ENCODE measurements at regions not wholly inside any gene's neighbourhood (a gene's known extent, or its start where the extent isn't known, plus 50 kb on each side); places are given as distances from the start of the nearest gene placed in this dataset.

DNA sequence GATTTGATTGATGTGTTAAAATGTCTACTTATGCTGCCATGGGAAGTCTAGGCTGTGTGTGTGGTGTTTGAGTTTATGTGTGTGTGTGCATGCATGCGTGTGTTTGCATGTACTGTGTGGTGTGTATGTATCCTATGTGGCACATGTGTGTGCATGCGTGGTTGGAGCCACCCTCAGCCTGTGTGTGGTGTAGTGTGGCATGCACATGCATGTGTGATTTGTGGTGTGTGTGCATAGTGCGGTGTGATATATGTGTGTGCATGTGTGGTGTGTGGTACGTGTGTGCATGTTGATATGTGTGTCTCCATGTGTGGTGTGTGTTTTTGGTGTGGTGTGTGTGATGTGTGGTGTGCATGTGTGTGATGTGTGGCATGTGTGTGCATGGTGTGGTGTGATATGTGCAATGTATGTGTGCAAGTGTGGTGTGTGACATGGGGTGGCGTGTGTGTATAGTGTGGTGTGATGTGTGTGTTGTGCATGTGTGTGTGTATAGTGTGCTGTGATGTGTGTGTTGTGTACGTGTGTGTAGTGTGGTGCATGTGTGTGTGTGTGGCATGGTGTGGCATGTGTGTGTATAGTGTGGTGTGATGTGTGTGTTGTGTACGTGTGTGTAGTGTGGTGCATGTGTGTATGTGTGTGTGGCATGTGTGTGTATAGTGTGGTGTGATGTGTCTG lies 66.6 kb upstream of the HDAC4 start:
- no peak overlapping the region for H3K27ac ChIP-seq (ENCODE audit: control insufficient read depth, insufficient read depth, low read length)
- no peak overlapping the region for H3K9ac ChIP-seq (ENCODE audit: control insufficient read depth, extremely low read depth, insufficient read depth, low read length)
- H2AFZ ChIP-seq (ENCODE audit: control insufficient read depth, low read length): no peak overlapping the region
- TF ChIP-seq, protein P1, sequence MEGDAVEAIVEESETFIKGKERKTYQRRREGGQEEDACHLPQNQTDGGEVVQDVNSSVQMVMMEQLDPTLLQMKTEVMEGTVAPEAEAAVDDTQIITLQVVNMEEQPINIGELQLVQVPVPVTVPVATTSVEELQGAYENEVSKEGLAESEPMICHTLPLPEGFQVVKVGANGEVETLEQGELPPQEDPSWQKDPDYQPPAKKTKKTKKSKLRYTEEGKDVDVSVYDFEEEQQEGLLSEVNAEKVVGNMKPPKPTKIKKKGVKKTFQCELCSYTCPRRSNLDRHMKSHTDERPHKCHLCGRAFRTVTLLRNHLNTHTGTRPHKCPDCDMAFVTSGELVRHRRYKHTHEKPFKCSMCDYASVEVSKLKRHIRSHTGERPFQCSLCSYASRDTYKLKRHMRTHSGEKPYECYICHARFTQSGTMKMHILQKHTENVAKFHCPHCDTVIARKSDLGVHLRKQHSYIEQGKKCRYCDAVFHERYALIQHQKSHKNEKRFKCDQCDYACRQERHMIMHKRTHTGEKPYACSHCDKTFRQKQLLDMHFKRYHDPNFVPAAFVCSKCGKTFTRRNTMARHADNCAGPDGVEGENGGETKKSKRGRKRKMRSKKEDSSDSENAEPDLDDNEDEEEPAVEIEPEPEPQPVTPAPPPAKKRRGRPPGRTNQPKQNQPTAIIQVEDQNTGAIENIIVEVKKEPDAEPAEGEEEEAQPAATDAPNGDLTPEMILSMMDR (optimal IDR thresholded peaks at IDR 0.05 in 1 of 3, IDR thresholded peaks at IDR 0.05 in 1 of 3, conservative IDR thresholded peaks at IDR 0.05 in 1 of 3; ENCODE audit: extremely low read depth in 1 of 3, insufficient read depth in 2 of 3, low read length in 3 of 3): no peak
- TF ChIP-seq EZH2 (IDR thresholded peaks at IDR 0.05; ENCODE audit: low read length): no peak
- peaks cover under 1% of the 10 kb centered on the region for H3K27me3 ChIP-seq (ENCODE audit: control insufficient read depth, extremely low read depth, insufficient read depth, low read length)
- peaks cover 3% of the 10 kb centered on the region for H3K9me1 ChIP-seq (ENCODE audit: control insufficient read depth, extremely low read depth, insufficient read depth, low read length)
- no peak overlapping the region for H3K4me2 ChIP-seq (ENCODE audit: control insufficient read depth, extremely low read depth, insufficient read depth, low read depth, low read length)
- dilution Hi-C loops (cut with MboI; ENCODE audit: extremely low pct_ligation_motif_present, low sequenced_read_pairs): no loop called here
- FAIRE-seq: no peak
- H3K9me3 ChIP-seq (ENCODE audit: control insufficient read depth, low read depth, low read length): no peaks in the 10 kb centered on the region
- H3K4me1 ChIP-seq (ENCODE audit: control insufficient read depth, extremely low read depth, insufficient read depth, low read length): peaks cover 15% of the 10 kb centered on the region
- no peaks in the 10 kb centered on the region for H4K20me1 ChIP-seq (ENCODE audit: control insufficient read depth, extremely low read depth, insufficient read depth, low read length)
- no peak for DNase-seq (ENCODE audit: low read depth, low spot score)
- H3K4me3 ChIP-seq (ENCODE audit: control insufficient read depth in 2 of 3, extremely low read depth in 1 of 3, insufficient read depth in 2 of 3, low read depth in 1 of 3, low read length in 3 of 3): no peak overlapping the region
- no peaks in the 10 kb centered on the region for H3K79me2 ChIP-seq (ENCODE audit: control insufficient read depth, insufficient read depth, low read length)
- no peaks in the 10 kb centered on the region for H3K36me3 ChIP-seq (ENCODE audit: control insufficient read depth in 2 of 2, extremely low read depth in 1 of 2, insufficient read depth in 2 of 2, low read length in 2 of 2)

DNA sequence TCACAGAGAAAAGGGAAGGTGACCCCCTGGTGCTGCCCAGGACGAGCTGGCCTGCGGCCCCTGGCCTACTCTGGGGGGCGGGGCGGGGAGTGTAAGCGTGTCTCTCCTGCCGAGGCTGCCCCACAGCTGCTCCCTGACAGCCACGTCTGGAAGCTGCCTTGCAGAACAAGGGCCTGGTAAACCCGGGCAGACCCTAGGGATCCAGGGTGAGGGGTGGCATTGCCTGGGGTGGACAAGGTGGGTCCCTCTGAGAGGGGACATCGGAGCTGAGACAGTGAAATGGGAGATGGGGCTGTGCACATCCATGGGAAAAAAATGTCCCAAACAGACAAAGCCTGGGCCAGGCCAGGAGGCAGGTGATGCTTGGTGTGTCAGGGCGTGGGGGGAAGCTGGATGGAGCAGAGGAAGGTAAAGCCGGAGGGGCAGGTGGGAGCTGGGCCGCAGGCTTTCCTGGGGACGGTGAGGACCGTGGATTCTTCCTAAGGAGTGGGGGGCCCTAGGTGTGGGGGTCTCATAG lies 66.0 kb upstream of the HDAC4 start:
- H4K20me1 ChIP-seq (ENCODE audit: control insufficient read depth, extremely low read depth, insufficient read depth, low read length): no peaks in the 10 kb centered on the region
- no peak overlapping the region for H3K4me2 ChIP-seq (ENCODE audit: control insufficient read depth, extremely low read depth, insufficient read depth, low read depth, low read length)
- no peak for FAIRE-seq
- no peak overlapping the region for H2AFZ ChIP-seq (ENCODE audit: control insufficient read depth, low read length)
- no peak overlapping the region for H3K4me3 ChIP-seq (ENCODE audit: control insufficient read depth in 2 of 3, extremely low read depth in 1 of 3, insufficient read depth in 2 of 3, low read depth in 1 of 3, low read length in 3 of 3)
- H3K27ac ChIP-seq (ENCODE audit: control insufficient read depth, insufficient read depth, low read length): no peak overlapping the region
- no peak for DNase-seq (ENCODE audit: low read depth, low spot score)
- H3K9me3 ChIP-seq (ENCODE audit: control insufficient read depth, low read depth, low read length): no peaks in the 10 kb centered on the region
- no peaks in the 10 kb centered on the region for H3K27me3 ChIP-seq (ENCODE audit: control insufficient read depth, extremely low read depth, insufficient read depth, low read length)
- H3K9me1 ChIP-seq (ENCODE audit: control insufficient read depth, extremely low read depth, insufficient read depth, low read length): peaks cover 3% of the 10 kb centered on the region
- no peaks in the 10 kb centered on the region for H3K79me2 ChIP-seq (ENCODE audit: control insufficient read depth, insufficient read depth, low read length)
- dilution Hi-C loops (cut with MboI; ENCODE audit: extremely low pct_ligation_motif_present, low sequenced_read_pairs): no loop called here
- H3K4me1 ChIP-seq (ENCODE audit: control insufficient read depth, extremely low read depth, insufficient read depth, low read length): peaks cover 15% of the 10 kb centered on the region
- TF ChIP-seq, protein P1 (optimal IDR thresholded peaks at IDR 0.05 in 1 of 3, IDR thresholded peaks at IDR 0.05 in 1 of 3, conservative IDR thresholded peaks at IDR 0.05 in 1 of 3; ENCODE audit: extremely low read depth in 1 of 3, insufficient read depth in 2 of 3, low read length in 3 of 3): no peak
- no peak for TF ChIP-seq EZH2 (IDR thresholded peaks at IDR 0.05; ENCODE audit: low read length)
- H3K9ac ChIP-seq (ENCODE audit: control insufficient read depth, extremely low read depth, insufficient read depth, low read length): no peak overlapping the region
- H3K36me3 ChIP-seq (ENCODE audit: control insufficient read depth in 2 of 2, extremely low read depth in 1 of 2, insufficient read depth in 2 of 2, low read length in 2 of 2): no peaks in the 10 kb centered on the region

Measured in keratinocyte (primary cell).